IMR-90 (cell line): ENCODE measurements at regions not wholly inside any gene's neighbourhood (a gene's known extent, or its start where the extent isn't known, plus 50 kb on each side); places are given as distances from the start of the nearest gene placed in this dataset.

Experiments
- ATAC-seq: fragments of 200-7000 bp; cut with Tn5 transposase; 2 replicates; pipeline ENCODE4 v1.9.1; 2020; ENCODE audit warnings: low read depth, mild to moderate bottlenecking, moderate library complexity
- BruUV-seq: library from RNA; stranded (reverse); fragments of 400-500 nt; replicated peaks from 2 replicates; lab custom pipeline; 2021; lab: Mats Ljungman, UMichigan
- CTCF ChIA-PET: fragments of 300-600 bp; formaldehyde crosslinking; extraction: SDS; loops from one replicate; lab custom pipeline; 2021; ENCODE audit warnings: antibody characterized with exemption; lab: Yijun Ruan, JAX
- POLR2A ChIA-PET: fragments of 300-600 bp; sonication (Branson Sonifier 250); formaldehyde crosslinking; loops from one replicate; lab custom pipeline; 2022; ENCODE audit warnings: antibody characterized with exemption; ENCODE audit not compliant: unreplicated experiment; lab: Charles Lee
- DNase-seq: peaks from one replicate; pipeline ENCODE4 v3.0.0; 2013
- H2AFZ ChIP-seq: replicated peaks from 2 replicates; pipeline ENCODE3; 2013; ENCODE audit warnings: low read length, mild to moderate bottlenecking; ENCODE audit not compliant: poor library complexity
- H2AK5ac ChIP-seq: 2 replicates; pipeline ENCODE4 v1.6.1; 2013; ENCODE audit warnings: low read depth, low read length, inconsistent platforms
- H2AK9ac ChIP-seq: replicated peaks from 2 replicates; pipeline ENCODE3; 2013; ENCODE audit warnings: mild to moderate bottlenecking, low read depth, low read length, moderate library complexity; ENCODE audit not compliant: poor library complexity
- H2BK120ac ChIP-seq: 2 replicates; pipeline ENCODE4 v1.6.1; 2013; ENCODE audit warnings: low read depth, low read length, inconsistent platforms
- H2BK15ac ChIP-seq: 3 replicates; pipeline ENCODE4 v1.6.1; 2013; ENCODE audit warnings: low read depth, low read length, inconsistent platforms
- H2BK20ac ChIP-seq: 2 replicates; pipeline ENCODE4 v1.6.1; 2013; ENCODE audit warnings: low read depth, mild to moderate bottlenecking, inconsistent platforms, low read length, moderate library complexity
- H2BK5ac ChIP-seq: 2 replicates; pipeline ENCODE4 v1.6.1; 2013; ENCODE audit warnings: mild to moderate bottlenecking, low read depth, low read length, inconsistent platforms; ENCODE audit not compliant: poor library complexity, severe bottlenecking
- H3K14ac ChIP-seq: replicated peaks from 2 replicates; pipeline ENCODE4 v1.6.1; 2013; ENCODE audit warnings: low read depth, low read length, inconsistent platforms
- H3K18ac ChIP-seq: 2 replicates; pipeline ENCODE4 v1.6.1; 2013; ENCODE audit warnings: low read depth, low read length, control low read depth
- H3K23ac ChIP-seq: 2 replicates; pipeline ENCODE4 v1.6.1; 2013; ENCODE audit warnings: low read depth, low read length, inconsistent platforms
- H3K27ac ChIP-seq: 2 replicates; pipeline ENCODE4 v1.5.1; 2013; ENCODE audit warnings: mild to moderate bottlenecking, control low read depth, low read length; ENCODE audit not compliant: insufficient read depth
- H3K27me3 ChIP-seq: 2 replicates; pipeline ENCODE4 v1.6.1; 2013; ENCODE audit warnings: low read length; ENCODE audit not compliant: control insufficient read depth, insufficient read depth
- H3K36me3 ChIP-seq: 2 replicates; pipeline ENCODE4 v1.6.1; 2013; ENCODE audit warnings: low read length, mixed read lengths; ENCODE audit not compliant: control insufficient read depth, insufficient read depth
- H3K4ac ChIP-seq: 2 replicates; pipeline ENCODE4 v1.6.1; 2013; ENCODE audit warnings: low read depth, low read length, inconsistent platforms
- H3K4me1 ChIP-seq: 2 replicates; pipeline ENCODE4 v1.6.1; 2013; ENCODE audit warnings: low read length, mixed read lengths; ENCODE audit not compliant: control insufficient read depth, insufficient read depth
- H3K4me2 ChIP-seq: 2 replicates; pipeline ENCODE4 v1.6.1; 2013; ENCODE audit warnings: low read depth, mild to moderate bottlenecking, control low read depth, low read length, moderate library complexity
- H3K4me3 ChIP-seq: 2 replicates; pipeline ENCODE4 v1.5.1; 2013; ENCODE audit warnings: low read depth, mild to moderate bottlenecking, control low read depth, low read length, moderate library complexity; ENCODE audit not compliant: insufficient read depth
- H3K56ac ChIP-seq: 2 replicates; pipeline ENCODE4 v1.6.1; 2013; ENCODE audit warnings: low read length, inconsistent platforms; ENCODE audit not compliant: insufficient read depth; ENCODE audit errors: extremely low read depth
- H3K79me1 ChIP-seq, 2 experiments: 2 replicates each; pipeline ENCODE4 v1.6.1; 2013; ENCODE audit warnings: low read length in 2 of 2, inconsistent platforms in 1 of 2, low read depth in 1 of 2
- H3K9ac ChIP-seq: 2 replicates; pipeline ENCODE4 v1.6.1; 2013; ENCODE audit warnings: low read depth, low read length, control low read depth
- H3K9me1 ChIP-seq: 2 replicates; pipeline ENCODE4 v1.6.1; 2013; ENCODE audit warnings: low read length, inconsistent platforms; ENCODE audit not compliant: insufficient read depth
- H3K9me3 ChIP-seq: 2 replicates; pipeline ENCODE4 v1.6.1; 2013; ENCODE audit warnings: low read length; ENCODE audit not compliant: control insufficient read depth, insufficient read depth
- H4K20me1 ChIP-seq: 2 replicates; pipeline ENCODE4 v1.6.1; 2013; ENCODE audit warnings: low read length, inconsistent platforms; ENCODE audit not compliant: insufficient read depth
- H4K5ac ChIP-seq: 2 replicates; pipeline ENCODE4 v1.6.1; 2013; ENCODE audit warnings: mild to moderate bottlenecking, low read depth, low read length, control low read depth
- H4K8ac ChIP-seq, 2 experiments: 2 replicates each; pipeline ENCODE4 v1.6.1; 2013; ENCODE audit warnings: low read depth in 2 of 2, low read length in 2 of 2, control low read depth in 1 of 2, inconsistent platforms in 1 of 2
- H4K91ac ChIP-seq: 2 replicates; pipeline ENCODE4 v1.6.1; 2013; ENCODE audit warnings: low read depth, low read length, inconsistent platforms; ENCODE audit not compliant: insufficient read depth
- BHLHE40 ChIP-seq: fragments of 150-350 bp; IDR thresholded peaks from 2 replicates; pipeline ENCODE4 v1.6.1; 2016; ENCODE audit warnings: mild to moderate bottlenecking, low read depth, low read length
- CEBPB ChIP-seq: IDR thresholded peaks from 2 replicates; pipeline ENCODE4 v1.6.1; 2012; ENCODE audit warnings: low read depth, low read length, improper control_type of control experiment
- CHD1 ChIP-seq: IDR thresholded peaks from 2 replicates; pipeline ENCODE4 v1.6.1; 2012; ENCODE audit warnings: low read depth, low read length, improper control_type of control experiment
- CTCF ChIP-seq: conservative IDR thresholded peaks from 2 replicates; pipeline ENCODE4 v1.5.1; 2012; ENCODE audit warnings: mild to moderate bottlenecking, low read depth, low read length, improper control_type of control experiment
- ELK1 ChIP-seq: fragments of 150-350 bp; IDR thresholded peaks from 2 replicates; pipeline ENCODE4 v1.6.1; 2016; ENCODE audit warnings: low read depth, mild to moderate bottlenecking, low read length, moderate library complexity, borderline replicate concordance
- FOS ChIP-seq: fragments of 150-350 bp; IDR thresholded peaks from 2 replicates; pipeline ENCODE4 v1.6.1; 2016; ENCODE audit warnings: low read depth, low read length
- MAFK ChIP-seq: IDR thresholded peaks from 2 replicates; pipeline ENCODE4 v1.6.1; 2012; ENCODE audit warnings: low read depth, low read length, improper control_type of control experiment
- MAZ ChIP-seq: IDR thresholded peaks from 2 replicates; pipeline ENCODE4 v1.6.1; 2012; ENCODE audit warnings: low read depth, mild to moderate bottlenecking, low read length, improper control_type of control experiment, moderate library complexity, borderline replicate concordance
- MXI1 ChIP-seq: IDR thresholded peaks from 2 replicates; pipeline ENCODE4 v1.6.1; 2012; ENCODE audit warnings: low read depth, mild to moderate bottlenecking, low read length, moderate library complexity, borderline replicate concordance
- NFE2L2 ChIP-seq: fragments of 150-350 bp; IDR thresholded peaks from 2 replicates; pipeline ENCODE4 v1.6.1; 2016; ENCODE audit warnings: low read depth, mild to moderate bottlenecking, low read length
- POLR2A ChIP-seq: IDR thresholded peaks from 2 replicates; pipeline ENCODE4 v1.6.1; 2012; ENCODE audit warnings: mild to moderate bottlenecking, low read depth, low read length
- RAD21 ChIP-seq: IDR thresholded peaks from 2 replicates; pipeline ENCODE4 v1.6.1; 2012; ENCODE audit warnings: low read length, improper control_type of control experiment
- RCOR1 ChIP-seq: IDR thresholded peaks from 2 replicates; pipeline ENCODE4 v1.6.1; 2012; ENCODE audit warnings: mild to moderate bottlenecking, low read length, improper control_type of control experiment; ENCODE audit not compliant: insufficient replicate concordance
- RFX5 ChIP-seq: IDR thresholded peaks from 2 replicates; pipeline ENCODE4 v1.8.0; 2012; ENCODE audit warnings: low read depth, mild to moderate bottlenecking, low read length, moderate library complexity
- SMC3 ChIP-seq: fragments of 150-350 bp; IDR thresholded peaks from 2 replicates; pipeline ENCODE4 v1.6.1; 2016; ENCODE audit warnings: low read depth, mild to moderate bottlenecking, antibody characterized with exemption, low read length, moderate library complexity
- USF2 ChIP-seq: fragments of 150-350 bp; IDR thresholded peaks from 2 replicates; pipeline ENCODE4 v1.6.1; 2017; ENCODE audit warnings: mild to moderate bottlenecking, antibody characterized with exemption, low read length, low read depth
- WGBS, 2 experiments: methylation state at CpG; one replicate each; pipeline versions ENCODE4 v1.1.5 to v1.1.7; 2013; ENCODE audit warnings: missing lambda C conversion rate in 2 of 2; ENCODE audit not compliant: insufficient read length in 1 of 2; ENCODE audit errors: extremely low coverage in 2 of 2; 5-methylcytosine and 5-hydroxymethylcytosine counted together
- dilution Hi-C: fragments of 300-500 bp; cut with HindIII; formaldehyde crosslinking; loops from one replicate; pipeline ENCODE4 v1.14.3; 2018; ENCODE audit warnings: low sequenced_read_pairs; ENCODE audit not compliant: unreplicated experiment
- in situ Hi-C: fragments of 300-500 bp; cut with MboI; formaldehyde crosslinking; loops from 3 replicates; pipeline ENCODE4 v1.14.3; 2019; ENCODE audit warnings: low sequenced_read_pairs, inconsistent platforms, mixed read lengths
- intact Hi-C: fragments of 100-400 bp; cut with micrococcal nuclease; formaldehyde crosslinking; loops from 2 replicates; pipeline ENCODE4 v1.10.0; 2022

GRCh38 chr18:72360634-72361033 is 183.5 kb downstream of the CBLN2 start:
- Histone ChIP-seq H3K14ac (no peak overlapping the region), H2AK5ac (no peak overlapping the region), H3K27ac (no peak overlapping the region), H2AFZ (no peak overlapping the region), H3K4me1 (no peaks in the 10 kb centered on the region), H2AK9ac (no peak overlapping the region), H4K5ac (no peak overlapping the region), H2BK20ac (no peak overlapping the region), H3K56ac (no peak overlapping the region), H3K27me3 (no peaks in the 10 kb centered on the region), H3K79me1 (no peaks in the 10 kb centered on the region), H2BK15ac (no peak overlapping the region), H3K36me3 (no peaks in the 10 kb centered on the region), H3K9me3 (peaks cover 8% of the 10 kb centered on the region), H3K4me2 (no peak overlapping the region), H3K4me3 (no peak overlapping the region), H2BK5ac (no peak overlapping the region), H3K9ac (no peak overlapping the region), H4K20me1 (no peaks in the 10 kb centered on the region), H3K23ac (no peak overlapping the region), H3K9me1 (no peaks in the 10 kb centered on the region), H4K8ac (no peak overlapping the region), H4K91ac (no peak overlapping the region), H3K4ac (no peak overlapping the region), H2BK120ac (no peak overlapping the region), H3K18ac (no peak overlapping the region)
- dilution Hi-C loops = no loop called here
- intact Hi-C loops = no loop called here
- no TSS peak for BruUV-seq
- DNase-seq (no peak), ATAC-seq (no peak)
- TF ChIP-seq USF2 (no peak), SMC3 (no peak), CHD1 (no peak), CTCF (no peak), MAFK (no peak), ELK1 (no peak), RAD21 (no peak), POLR2A (no peak), CEBPB (no peak), FOS (no peak), RFX5 (no peak), NFE2L2 (no peak), BHLHE40 (no peak), MAZ (no peak), RCOR1 (no peak), MXI1 (no peak)
- POLR2A ChIA-PET = no interaction called here
- no CpG with 5 or more reads among the region's 4 CpGs for WGBS, 2 experiments
- CTCF ChIA-PET = no interaction called here
- in situ Hi-C loops = no loop called here
